Calu3 (cell line): ENCODE measurements at regions not wholly inside any gene's neighbourhood (a gene's known extent, or its start where the extent isn't known, plus 50 kb on each side); places are given as distances from the start of the nearest gene placed in this dataset.

Experiments
- BruUV-seq: library from RNA; stranded (reverse); fragments of 400-500 nt; replicated peaks from 2 replicates; lab custom pipeline; 2021; lab: Mats Ljungman, UMichigan
- CTCF ChIA-PET: fragments of 300-600 bp; sonication (Branson Sonifier 250); formaldehyde crosslinking; loops from one replicate; lab custom pipeline; 2022; ENCODE audit warnings: antibody characterized with exemption; lab: Charles Lee
- DNase-seq: peaks from one replicate; pipeline ENCODE4 v3.0.0; 2022
- H3K27ac Mint-ChIP-seq: one replicate; pipeline ENCODE4 v1.8.0; 2022; ENCODE audit warnings: mixed read lengths; ENCODE audit not compliant: unreplicated experiment
- H3K27me3 Mint-ChIP-seq: one replicate; pipeline ENCODE4 v1.8.0; 2022; ENCODE audit warnings: mixed read lengths; ENCODE audit not compliant: unreplicated experiment
- H3K36me3 Mint-ChIP-seq: one replicate; pipeline ENCODE4 v1.8.0; 2022; ENCODE audit warnings: mild to moderate bottlenecking, moderate library complexity, mixed read lengths; ENCODE audit not compliant: insufficient read depth, unreplicated experiment
- H3K4me1 Mint-ChIP-seq: one replicate; pipeline ENCODE4 v1.8.0; 2022; ENCODE audit warnings: mild to moderate bottlenecking, low read depth, mixed read lengths; ENCODE audit not compliant: unreplicated experiment
- H3K4me3 Mint-ChIP-seq: one replicate; pipeline ENCODE4 v1.8.0; 2022; ENCODE audit warnings: mild to moderate bottlenecking, low read depth, moderate library complexity, mixed read lengths; ENCODE audit not compliant: unreplicated experiment
- H3K9me3 Mint-ChIP-seq: one replicate; pipeline ENCODE4 v1.8.0; 2022; ENCODE audit warnings: low read depth, mixed read lengths; ENCODE audit not compliant: unreplicated experiment
- CTCF ChIP-seq: fragments of 200-600 bp; IDR thresholded peaks from one replicate; pipeline ENCODE4 v1.8.0; 2022; ENCODE audit warnings: antibody characterized with exemption; ENCODE audit not compliant: unreplicated experiment
- intact Hi-C: fragments of 100-400 bp; cut with micrococcal nuclease; formaldehyde crosslinking; loops from one replicate; pipeline ENCODE4 v1.10.0; 2022; ENCODE audit not compliant: unreplicated experiment

GRCh38 chr4:159655547-159655946 lies 552.7 kb downstream of the RAPGEF2 start:
- no peaks in the 10 kb centered on the region for H3K36me3 Mint-ChIP-seq
- no peaks in the 10 kb centered on the region for H3K27me3 Mint-ChIP-seq
- DNase-seq, result peak; percentile 6
- BruUV-seq, result no TSS peak
- TF ChIP-seq CTCF, result no peak
- CTCF ChIA-PET, result no interaction called here
- no peak overlapping the region for H3K4me3 Mint-ChIP-seq
- intact Hi-C loops, result no loop called here
- peaks cover 2% of the 10 kb centered on the region for H3K9me3 Mint-ChIP-seq
- no peaks in the 10 kb centered on the region for H3K4me1 Mint-ChIP-seq
- H3K27ac Mint-ChIP-seq, result no peak overlapping the region

- Mint-ChIP-seq H3K36me3 (no peaks in the 10 kb centered on the region), H3K27ac (no peak overlapping the region), H3K9me3 (no peaks in the 10 kb centered on the region), H3K4me3 (no peak overlapping the region), H3K4me1 (no peaks in the 10 kb centered on the region), H3K27me3 (no peaks in the 10 kb centered on the region)
- TF ChIP-seq CTCF, result no peak
- no peak for DNase-seq
- CTCF ChIA-PET, result no interaction called here
- no TSS peak for BruUV-seq
- intact Hi-C loops, result no loop called here
These were observed 566.2 kb downstream of the RAPGEF2 start for GRCh38 chr4:159669094-159669493.

GRCh38 chr4:159673221-159673620 lies 570.3 kb downstream of the RAPGEF2 start:
- Mint-ChIP-seq H3K4me3 (no peak overlapping the region), H3K27me3 (no peaks in the 10 kb centered on the region), H3K36me3 (no peaks in the 10 kb centered on the region), H3K27ac (no peak overlapping the region), H3K9me3 (no peaks in the 10 kb centered on the region), H3K4me1 (no peaks in the 10 kb centered on the region)
- intact Hi-C loops, result no loop called here
- no peak for TF ChIP-seq CTCF
- CTCF ChIA-PET, result no interaction called here
- no TSS peak for BruUV-seq
- no peak for DNase-seq

GRCh38 chr4:159674241-159674640 lies 571.4 kb downstream of the RAPGEF2 start:
- H3K4me3 Mint-ChIP-seq, result no peak overlapping the region
- no TSS peak for BruUV-seq
- CTCF ChIA-PET, result no interaction called here

More at GRCh38 chr4:159674241-159674640, 571.4 kb downstream of the RAPGEF2 start:
- intact Hi-C loops, result no loop called here
- TF ChIP-seq CTCF, result no peak
- Mint-ChIP-seq H3K9me3 (no peaks in the 10 kb centered on the region), H3K36me3 (no peaks in the 10 kb centered on the region), H3K27ac (no peak overlapping the region), H3K27me3 (no peaks in the 10 kb centered on the region), H3K4me1 (no peaks in the 10 kb centered on the region)
- no peak for DNase-seq
